ENCODE measurements at regions not wholly inside any gene's neighbourhood (a gene's known extent, or its start where the extent isn't known, plus 50 kb on each side); places are given as distances from the start of the nearest gene placed in this dataset.

DNA sequence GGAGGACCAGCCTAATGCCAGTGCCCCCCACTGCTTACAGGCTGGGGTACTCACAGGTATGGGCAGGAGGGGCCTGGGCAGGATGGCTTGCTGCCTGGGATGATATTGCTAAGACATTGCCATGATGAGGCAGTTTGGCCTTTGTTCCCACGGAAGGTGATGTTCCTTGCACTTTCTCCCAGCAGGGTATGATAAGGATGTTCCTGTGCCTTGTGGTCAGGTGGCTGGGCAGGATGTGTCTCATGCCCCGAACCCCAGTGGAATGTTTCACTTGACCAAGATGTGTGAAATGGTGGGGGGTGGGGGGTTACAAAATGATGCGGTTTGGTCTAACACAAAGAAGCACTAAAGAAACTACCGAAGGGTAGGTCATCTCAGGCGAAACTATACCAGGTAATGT, 337.8 kb upstream of the ZFHX3 start:
- Mint-ChIP-seq H3K27me3 (no peaks in the 10 kb centered on the region), H3K4me3 (no peak overlapping the region), H3K36me3 (ENCODE audit: low read depth) (no peaks in the 10 kb centered on the region), H3K4me1 (ENCODE audit: low read depth) (no peaks in the 10 kb centered on the region), H3K9me3 (peaks cover 3% of the 10 kb centered on the region), H3K27ac (no peak overlapping the region)

DNA sequence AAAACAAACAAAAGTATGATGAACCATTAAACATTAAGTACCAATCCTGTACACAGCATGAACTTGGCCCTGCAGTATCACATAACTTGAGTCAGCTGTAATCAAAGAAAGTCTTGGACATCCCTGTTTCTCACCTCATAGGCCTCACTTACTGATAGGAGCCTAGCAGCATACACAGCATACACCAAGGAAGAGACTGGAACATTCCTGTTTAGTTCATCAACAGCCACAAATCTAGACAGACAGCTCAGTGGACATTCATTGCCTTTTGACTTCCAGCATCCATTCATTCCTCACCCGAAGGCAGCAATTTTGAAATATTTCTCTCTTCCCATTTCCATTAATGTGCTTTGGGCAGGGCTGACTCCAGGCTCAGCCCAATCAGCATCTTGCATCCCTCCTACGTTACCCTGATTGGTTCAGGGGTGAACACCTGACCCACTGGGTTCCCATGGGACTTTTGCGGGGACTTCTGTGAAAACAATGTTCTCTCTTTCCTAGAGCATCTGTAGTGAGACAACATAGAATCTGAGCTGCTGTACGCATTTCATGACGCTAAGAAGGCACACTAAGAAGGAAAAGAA, 336.7 kb upstream of the ZFHX3 start:
- Mint-ChIP-seq H3K36me3 (ENCODE audit: low read depth) (no peaks in the 10 kb centered on the region), H3K9me3 (peaks cover 3% of the 10 kb centered on the region), H3K27me3 (no peaks in the 10 kb centered on the region), H3K27ac (no peak overlapping the region), H3K4me3 (no peak overlapping the region), H3K4me1 (ENCODE audit: low read depth) (no peaks in the 10 kb centered on the region)

DNA sequence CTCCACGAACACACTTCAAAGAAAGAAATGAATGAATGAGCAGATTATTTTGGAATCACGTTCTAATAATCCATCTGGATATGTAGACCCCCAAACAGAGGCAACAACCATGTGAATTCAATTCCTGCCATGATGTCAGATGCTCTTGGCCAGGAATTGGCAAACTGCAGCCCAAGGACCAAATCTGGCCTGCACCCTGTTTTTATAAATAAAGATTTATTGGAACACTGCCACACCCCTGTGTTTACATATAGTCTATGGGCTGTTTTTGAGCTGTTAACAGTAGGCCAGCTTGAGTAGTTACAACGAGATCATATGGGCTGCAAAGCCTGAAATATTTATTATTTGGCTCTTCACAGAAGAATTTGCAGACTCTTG, 336.0 kb upstream of the ZFHX3 start:
- H3K27ac Mint-ChIP-seq, result no peak overlapping the region
- H3K4me1 Mint-ChIP-seq (ENCODE audit: low read depth), result no peaks in the 10 kb centered on the region
- no peaks in the 10 kb centered on the region for H3K27me3 Mint-ChIP-seq
- H3K4me3 Mint-ChIP-seq, result no peak overlapping the region
- H3K9me3 Mint-ChIP-seq, result peaks cover 3% of the 10 kb centered on the region
- no peaks in the 10 kb centered on the region for H3K36me3 Mint-ChIP-seq (ENCODE audit: low read depth)

DNA sequence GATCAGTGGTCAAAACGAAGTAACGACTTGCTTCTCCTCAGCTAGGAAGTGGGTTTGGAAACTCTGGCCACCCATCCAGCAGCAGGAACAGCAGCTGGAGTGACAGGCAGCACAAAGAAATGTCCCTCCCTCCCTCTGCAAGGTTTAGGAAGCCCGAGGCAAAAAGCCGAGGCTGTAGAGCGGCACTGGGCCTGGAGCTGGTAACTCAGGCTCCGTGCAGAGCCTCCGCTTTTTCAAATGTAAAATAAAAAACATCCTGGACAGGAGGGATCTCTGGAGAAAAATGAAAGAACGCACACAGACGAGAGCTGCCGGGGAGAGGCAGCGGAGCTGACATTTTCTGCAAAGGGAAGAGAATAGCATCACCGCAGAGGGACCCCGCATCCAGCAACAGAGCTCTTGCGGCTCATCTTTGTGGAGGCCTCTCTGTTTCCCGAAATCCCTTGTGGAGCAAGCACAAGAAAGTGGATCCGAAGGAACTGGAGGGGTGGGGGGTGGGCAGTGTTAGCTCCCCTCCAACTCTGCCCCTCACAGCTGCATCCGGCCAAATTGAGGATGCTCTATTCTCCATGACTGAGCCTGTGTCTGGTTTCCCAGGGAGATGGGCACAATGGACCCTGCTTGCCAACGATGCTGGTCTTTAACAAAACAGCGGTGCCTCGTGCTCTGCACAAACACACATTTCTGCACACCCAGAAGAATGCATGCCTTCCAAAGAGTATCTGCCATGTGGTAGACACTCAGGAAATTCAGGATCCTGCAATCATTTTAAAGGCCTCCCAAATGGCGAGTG, 335.5 kb upstream of the ZFHX3 start:
- no peak overlapping the region for H3K4me3 Mint-ChIP-seq
- H3K9me3 Mint-ChIP-seq, result peaks cover 3% of the 10 kb centered on the region
- H3K36me3 Mint-ChIP-seq (ENCODE audit: low read depth), result no peaks in the 10 kb centered on the region
- H3K4me1 Mint-ChIP-seq (ENCODE audit: low read depth), result no peaks in the 10 kb centered on the region
- H3K27me3 Mint-ChIP-seq, result no peaks in the 10 kb centered on the region
- no peak overlapping the region for H3K27ac Mint-ChIP-seq

DNA sequence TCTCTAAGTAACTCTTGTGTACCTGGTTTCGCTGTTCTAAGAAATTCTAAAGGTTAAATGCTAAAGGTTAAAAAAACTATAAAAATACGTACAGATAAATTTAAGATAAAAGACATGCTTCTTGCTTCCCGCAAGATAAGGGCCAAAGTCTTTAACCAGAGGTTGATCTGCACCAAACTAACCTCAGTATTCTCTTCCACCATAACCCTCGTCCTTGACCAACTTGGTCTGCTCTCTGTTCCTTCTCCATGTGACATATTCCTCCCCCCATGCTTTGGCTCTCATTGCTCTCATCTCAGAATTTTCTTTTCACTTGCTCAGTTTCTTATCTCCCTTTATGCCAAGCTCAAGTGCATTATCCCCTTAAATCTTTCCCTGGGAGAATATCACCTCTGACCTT, 330.5 kb upstream of the ZFHX3 start:
- H3K9me3 Mint-ChIP-seq, result peaks cover 3% of the 10 kb centered on the region
- H3K27ac Mint-ChIP-seq, result no peak overlapping the region
- H3K36me3 Mint-ChIP-seq (ENCODE audit: low read depth), result no peaks in the 10 kb centered on the region
- H3K27me3 Mint-ChIP-seq, result peaks cover 4% of the 10 kb centered on the region
- H3K4me3 Mint-ChIP-seq, result no peak overlapping the region
- H3K4me1 Mint-ChIP-seq (ENCODE audit: low read depth), result no peaks in the 10 kb centered on the region

DNA sequence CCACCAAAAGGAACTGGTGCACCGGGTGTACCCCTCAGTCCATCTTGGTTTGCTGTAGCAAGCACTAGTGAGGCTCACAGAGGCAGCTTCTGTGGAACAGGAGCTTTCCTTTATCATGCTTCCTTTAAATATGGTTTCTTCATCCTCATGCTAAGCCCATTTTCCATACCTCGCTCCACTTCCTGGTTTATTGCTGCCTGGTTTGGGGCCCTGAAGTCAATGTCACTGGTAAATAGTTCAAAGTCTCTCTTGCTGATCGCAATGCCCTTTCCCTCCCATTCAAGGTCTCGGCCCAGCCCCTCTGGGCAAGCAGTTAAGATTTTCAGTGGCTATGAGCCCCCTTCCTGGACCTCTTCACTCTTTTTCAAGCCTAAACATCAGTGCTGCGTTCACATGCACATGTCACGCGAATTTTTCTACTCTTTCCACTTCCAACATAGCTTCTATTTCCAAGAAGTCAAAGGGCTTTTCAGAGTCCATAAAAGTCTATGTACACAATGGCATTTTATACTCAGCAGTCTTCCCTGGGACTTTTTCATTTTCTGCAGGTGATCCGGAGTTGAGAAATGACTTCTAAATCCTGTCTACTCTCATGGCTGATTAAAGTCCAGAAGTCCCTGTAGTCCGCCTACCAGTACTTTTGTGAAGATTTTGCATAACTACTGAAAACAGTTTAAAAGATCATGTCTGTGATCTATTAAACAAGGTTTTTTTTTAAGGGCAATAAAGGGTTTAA, 323.8 kb upstream of the ZFHX3 start:
- no peaks in the 10 kb centered on the region for H3K36me3 Mint-ChIP-seq (ENCODE audit: low read depth)
- no peaks in the 10 kb centered on the region for H3K27me3 Mint-ChIP-seq
- H3K4me1 Mint-ChIP-seq (ENCODE audit: low read depth), result no peaks in the 10 kb centered on the region
- H3K9me3 Mint-ChIP-seq, result peaks cover 4% of the 10 kb centered on the region
- H3K27ac Mint-ChIP-seq, result no peak overlapping the region
- H3K4me3 Mint-ChIP-seq, result no peak overlapping the region

DNA sequence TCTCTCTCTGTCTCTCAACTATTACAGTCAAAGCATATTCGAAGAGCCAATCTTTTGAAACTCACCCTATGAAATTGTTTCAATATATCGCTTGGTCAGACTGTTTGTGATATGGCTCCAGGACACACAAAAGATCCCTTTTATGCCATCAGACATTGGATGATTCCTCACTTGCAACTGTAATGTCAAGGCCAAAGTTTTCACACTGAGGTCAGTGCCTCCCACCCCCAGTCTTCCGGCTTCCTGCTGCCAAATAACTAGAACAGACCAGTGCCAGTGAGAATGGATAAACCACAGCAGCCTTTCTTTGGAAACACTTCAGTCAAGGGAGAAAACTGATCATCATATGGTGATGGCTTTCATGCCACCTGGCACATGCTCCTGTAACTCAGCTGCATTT, 321.9 kb upstream of the ZFHX3 start:
- Mint-ChIP-seq H3K4me3 (no peak overlapping the region), H3K27ac (no peak overlapping the region), H3K36me3 (ENCODE audit: low read depth) (no peaks in the 10 kb centered on the region), H3K9me3 (peaks cover 4% of the 10 kb centered on the region), H3K27me3 (no peaks in the 10 kb centered on the region), H3K4me1 (ENCODE audit: low read depth) (no peaks in the 10 kb centered on the region)

DNA sequence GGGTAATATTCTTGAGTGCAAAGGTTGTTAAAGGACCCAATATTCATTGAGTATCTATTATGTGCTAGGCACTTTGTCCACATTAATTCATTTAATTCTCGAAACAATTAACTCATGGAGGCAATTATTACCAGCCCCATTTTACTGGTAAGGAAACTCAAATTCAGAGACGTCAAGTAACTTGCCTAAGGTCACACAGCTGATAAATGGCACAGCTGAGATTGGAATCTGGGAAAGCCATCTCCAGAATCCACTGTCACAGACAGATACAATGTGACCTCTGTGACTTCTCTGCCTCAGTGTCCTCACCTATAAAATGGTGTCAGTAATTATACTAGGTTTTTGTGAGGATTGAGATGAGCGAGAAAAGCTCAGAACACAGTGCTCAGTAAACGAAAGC, 320.8 kb upstream of the ZFHX3 start:
- Mint-ChIP-seq H3K27me3 (no peaks in the 10 kb centered on the region), H3K9me3 (peaks cover 4% of the 10 kb centered on the region), H3K4me3 (no peak overlapping the region), H3K27ac (no peak overlapping the region), H3K4me1 (ENCODE audit: low read depth) (no peaks in the 10 kb centered on the region), H3K36me3 (ENCODE audit: low read depth) (no peaks in the 10 kb centered on the region)

DNA sequence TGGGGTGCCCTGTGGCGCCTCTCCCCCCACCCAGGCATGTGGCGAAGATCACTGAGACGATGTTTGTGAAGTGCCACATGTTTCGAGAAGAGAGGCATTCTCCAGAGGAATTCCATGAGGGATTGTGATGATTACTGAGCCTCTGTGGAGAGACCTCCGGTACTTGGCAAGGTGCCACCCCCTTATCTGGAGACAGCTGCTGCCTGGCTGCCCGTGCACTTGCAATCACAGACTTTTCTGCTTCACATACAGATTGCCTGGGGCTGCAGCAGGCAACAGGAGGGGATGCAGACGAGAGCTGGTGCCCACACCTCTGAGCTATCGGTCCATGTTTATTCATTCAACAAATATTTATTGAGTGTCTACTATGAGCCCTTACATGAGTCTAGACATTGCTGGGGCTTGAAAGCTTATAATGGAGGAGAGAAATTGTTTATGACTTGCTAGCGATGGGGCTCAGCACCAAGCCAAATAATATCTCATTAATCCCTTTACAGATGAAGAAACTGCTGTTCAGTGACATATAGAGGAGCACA, 317.2 kb upstream of the ZFHX3 start:
- H3K27ac Mint-ChIP-seq, result no peak overlapping the region
- no peak overlapping the region for H3K4me3 Mint-ChIP-seq
- H3K4me1 Mint-ChIP-seq (ENCODE audit: low read depth), result no peaks in the 10 kb centered on the region
- no peaks in the 10 kb centered on the region for H3K27me3 Mint-ChIP-seq
- no peaks in the 10 kb centered on the region for H3K36me3 Mint-ChIP-seq (ENCODE audit: low read depth)
- H3K9me3 Mint-ChIP-seq, result peaks cover 4% of the 10 kb centered on the region

DNA sequence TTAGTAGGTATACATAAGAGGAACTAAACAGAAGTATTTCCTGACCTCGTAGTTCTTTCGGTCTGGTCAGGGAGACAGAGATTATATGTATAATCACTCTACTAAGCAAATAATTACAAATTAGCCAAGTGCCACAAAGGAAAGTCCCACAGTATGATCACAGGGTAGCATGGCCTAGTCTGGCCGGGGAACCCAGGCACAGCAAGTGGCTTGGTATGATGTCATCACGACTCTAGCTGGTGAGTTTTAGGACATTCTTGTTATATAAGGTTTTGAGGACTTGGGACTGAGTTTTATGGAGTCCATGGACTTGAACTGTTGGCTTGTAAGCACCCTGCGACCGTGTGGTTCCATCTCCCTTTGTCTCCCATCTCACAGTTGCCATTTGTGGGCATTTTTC, 316.5 kb upstream of the ZFHX3 start:
- Mint-ChIP-seq H3K4me3 (no peak overlapping the region), H3K36me3 (ENCODE audit: low read depth) (no peaks in the 10 kb centered on the region), H3K9me3 (peaks cover 4% of the 10 kb centered on the region), H3K4me1 (ENCODE audit: low read depth) (no peaks in the 10 kb centered on the region), H3K27ac (no peak overlapping the region), H3K27me3 (no peaks in the 10 kb centered on the region)

DNA sequence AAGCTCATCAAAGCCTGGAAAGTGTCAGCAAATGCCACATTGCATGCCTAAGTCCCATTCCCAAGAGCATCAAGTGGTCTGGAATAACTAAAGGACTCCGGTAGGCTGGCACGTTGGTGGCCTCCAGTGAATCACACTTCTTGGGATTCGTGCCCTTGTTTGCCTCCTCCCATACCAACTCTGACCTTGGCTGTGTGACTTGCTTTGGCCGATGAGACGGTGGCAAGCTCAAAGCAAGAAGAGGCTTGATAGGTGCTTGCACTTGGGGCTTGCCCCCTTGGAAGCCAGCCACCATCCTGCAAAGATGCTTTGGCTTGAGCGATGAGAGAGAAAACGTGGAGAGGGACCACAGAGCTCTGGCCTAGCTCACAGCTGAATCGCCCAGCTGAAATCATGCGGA, 313.1 kb upstream of the ZFHX3 start:
- no peaks in the 10 kb centered on the region for H3K9me3 Mint-ChIP-seq

DNA sequence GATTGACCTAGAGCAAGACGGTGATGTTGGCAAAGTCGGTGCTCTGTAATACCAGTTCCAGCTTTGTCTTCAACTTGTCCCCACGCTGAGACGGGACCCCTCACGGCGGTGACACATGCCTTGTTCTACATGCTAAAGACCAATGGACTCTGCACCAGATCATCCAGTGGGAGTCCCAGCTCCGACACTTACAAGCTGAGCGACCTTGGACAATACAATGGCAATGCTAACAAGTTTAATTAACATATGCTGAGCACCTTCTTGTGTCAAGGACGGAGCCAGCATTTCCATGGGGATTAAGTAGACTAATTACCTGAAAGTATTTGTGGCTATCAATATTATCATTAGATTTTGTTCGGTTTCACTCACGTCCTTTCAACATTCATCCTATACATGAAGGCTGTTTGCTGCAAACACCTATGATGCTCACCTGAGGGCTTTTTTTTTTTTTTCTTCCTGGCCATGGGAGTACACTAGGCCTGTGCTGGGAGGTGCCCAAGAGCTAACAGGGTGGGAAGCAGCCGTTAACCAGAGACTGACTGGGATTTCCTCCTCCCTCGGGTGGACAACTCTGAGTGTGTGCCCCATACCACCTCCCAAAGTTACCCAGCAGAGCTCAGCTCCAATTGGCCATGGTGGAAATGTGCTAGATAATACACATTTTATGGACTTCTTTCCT, 308.6 kb upstream of the ZFHX3 start:
- Mint-ChIP-seq H3K9me3 (no peaks in the 10 kb centered on the region), H3K27me3 (peaks cover 4% of the 10 kb centered on the region), H3K27ac (no peak overlapping the region), H3K4me3 (no peak overlapping the region), H3K36me3 (ENCODE audit: low read depth) (no peaks in the 10 kb centered on the region), H3K4me1 (ENCODE audit: low read depth) (no peaks in the 10 kb centered on the region)

More for the DNA sequence above, 313.1 kb upstream of the ZFHX3 start:
- Mint-ChIP-seq H3K4me3 (no peak overlapping the region), H3K4me1 (ENCODE audit: low read depth) (no peaks in the 10 kb centered on the region), H3K36me3 (ENCODE audit: low read depth) (no peaks in the 10 kb centered on the region), H3K27ac (no peak overlapping the region), H3K27me3 (no peaks in the 10 kb centered on the region)

DNA sequence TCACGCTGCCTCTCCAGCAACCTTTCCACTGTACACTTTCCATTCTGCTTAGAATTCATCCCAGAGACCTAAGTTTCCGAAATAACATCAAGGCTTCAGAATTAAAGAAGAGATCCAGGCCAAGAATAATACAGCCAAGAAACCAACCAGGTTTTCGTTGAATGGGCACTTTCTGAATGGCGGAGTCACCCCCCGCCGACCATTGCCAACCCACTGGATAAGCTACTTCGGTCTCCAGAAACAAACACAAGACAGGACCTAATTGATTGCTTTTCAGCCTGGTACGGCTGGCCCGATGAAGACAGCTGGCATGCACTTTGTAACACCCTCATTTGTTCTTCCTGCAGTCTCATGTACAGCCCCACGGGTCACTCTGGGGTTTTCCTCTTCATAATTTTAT, 308.1 kb upstream of the ZFHX3 start:
- no peaks in the 10 kb centered on the region for H3K4me1 Mint-ChIP-seq (ENCODE audit: low read depth)
- H3K27ac Mint-ChIP-seq, result no peak overlapping the region
- no peaks in the 10 kb centered on the region for H3K36me3 Mint-ChIP-seq (ENCODE audit: low read depth)
- H3K4me3 Mint-ChIP-seq, result no peak overlapping the region
- H3K27me3 Mint-ChIP-seq, result peaks cover 4% of the 10 kb centered on the region
- no peaks in the 10 kb centered on the region for H3K9me3 Mint-ChIP-seq

DNA sequence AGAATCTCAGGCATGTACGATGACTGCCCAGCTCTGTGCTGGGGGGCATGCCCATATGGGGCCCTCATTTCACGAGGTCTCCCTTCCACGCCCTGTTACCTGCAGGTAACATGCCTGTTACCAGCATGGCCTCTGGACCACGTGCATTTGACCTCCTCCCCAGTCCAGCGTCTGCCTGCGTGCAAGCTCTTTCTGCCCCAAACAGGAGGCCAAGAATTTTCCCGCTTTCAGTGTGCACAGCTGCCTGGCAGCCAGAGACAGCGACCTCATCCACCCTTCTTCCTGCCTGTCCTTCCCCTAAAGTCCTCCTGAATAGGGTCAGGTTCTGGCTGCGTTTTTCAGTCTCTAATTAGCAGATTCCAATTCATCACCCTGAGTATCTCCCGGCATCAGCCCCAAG, 306.5 kb upstream of the ZFHX3 start:
- Mint-ChIP-seq H3K27ac (no peak overlapping the region), H3K4me3 (no peak overlapping the region), H3K4me1 (ENCODE audit: low read depth) (no peaks in the 10 kb centered on the region), H3K9me3 (no peaks in the 10 kb centered on the region), H3K27me3 (peaks cover 4% of the 10 kb centered on the region), H3K36me3 (ENCODE audit: low read depth) (no peaks in the 10 kb centered on the region)
